NCI-H1092 (cell line): ENCODE measurements at regions not wholly inside any gene's neighbourhood (a gene's known extent, or its start where the extent isn't known, plus 50 kb on each side); places are given as distances from the start of the nearest gene placed in this dataset.

ENCODE experiments used
- DNase-seq: peaks from one replicate; lab custom pipeline; 2025; lab: John Stamatoyannopoulos, UW

GRCh38 chrX:121102101-121102500 is 54.7 kb downstream of the GLUD2 start:
- DNase-seq: no peak

- no peak for DNase-seq
Observed at GRCh38 chrX:121103381-121103780, 56.0 kb downstream of the GLUD2 start.

GRCh38 chrX:121106484-121107235 is 59.2 kb downstream of the GLUD2 start:
- DNase-seq: no peak

GRCh38 chrX:121109986-121110385 is 62.6 kb downstream of the GLUD2 start:
- DNase-seq: no peak

GRCh38 chrX:121110536-121110935 is 63.1 kb downstream of the GLUD2 start:
- no peak for DNase-seq

DNA sequence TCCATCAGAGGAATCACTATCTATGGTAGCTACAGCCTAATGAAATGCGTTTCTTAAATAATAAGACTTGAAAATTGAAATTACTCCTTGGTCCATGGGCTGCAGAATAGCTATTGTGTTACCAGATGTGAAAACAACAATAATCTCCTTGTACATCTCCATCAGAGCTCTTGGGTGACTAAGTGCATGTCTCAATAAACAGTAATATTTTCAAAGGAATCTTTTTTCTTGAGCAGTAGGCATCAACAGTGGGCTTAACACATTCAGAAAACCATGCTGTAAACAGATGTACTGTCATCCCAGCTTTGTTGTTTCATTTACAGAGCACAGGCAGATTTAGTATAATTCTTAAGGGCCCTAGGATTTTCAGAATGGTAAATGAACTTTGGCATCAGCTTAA is 67.3 kb downstream of the GLUD2 start:
- DNase-seq: no peak

DNA sequence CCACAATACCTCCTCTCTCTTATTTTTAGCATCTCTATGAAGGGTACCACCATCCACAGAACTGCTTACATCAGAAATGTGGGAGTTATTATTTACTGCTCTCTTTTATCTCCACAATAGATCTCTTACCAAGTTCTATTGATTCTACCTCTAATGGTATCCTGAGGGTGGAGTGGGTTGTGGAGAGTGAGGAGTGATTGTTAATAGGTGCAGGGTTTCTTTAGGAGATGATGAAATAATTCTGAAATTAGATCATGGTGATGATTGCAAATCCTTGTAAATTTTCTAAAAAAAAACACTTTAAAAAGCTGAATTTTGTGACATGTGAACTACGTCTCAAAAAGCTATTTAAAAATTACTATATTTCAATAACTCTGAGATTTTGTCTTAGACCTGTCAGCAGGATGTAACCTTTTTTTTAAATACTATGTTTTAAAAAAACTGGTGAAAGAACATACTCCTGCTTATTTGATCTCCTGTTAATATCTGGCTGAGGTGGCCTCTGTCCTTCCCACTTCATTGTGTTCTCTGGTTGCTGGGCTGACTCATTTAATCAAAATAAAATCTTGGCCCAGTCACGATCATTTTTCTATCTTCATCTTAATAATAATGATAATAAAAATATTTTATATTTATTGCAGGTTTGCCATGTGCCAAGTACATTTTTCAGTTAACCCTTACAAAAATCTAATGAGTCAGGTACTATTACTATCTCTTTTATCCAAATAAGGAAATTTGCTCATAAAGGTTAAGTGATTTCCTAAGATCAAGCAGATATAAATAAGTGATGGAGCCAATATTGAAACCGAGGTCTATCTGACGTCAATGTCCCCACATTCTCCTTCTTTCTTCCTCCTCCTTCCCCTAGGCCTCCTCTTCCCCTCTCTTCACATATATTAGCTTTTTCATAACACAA is 73.5 kb downstream of the GLUD2 start:
- DNase-seq: no peak

DNA sequence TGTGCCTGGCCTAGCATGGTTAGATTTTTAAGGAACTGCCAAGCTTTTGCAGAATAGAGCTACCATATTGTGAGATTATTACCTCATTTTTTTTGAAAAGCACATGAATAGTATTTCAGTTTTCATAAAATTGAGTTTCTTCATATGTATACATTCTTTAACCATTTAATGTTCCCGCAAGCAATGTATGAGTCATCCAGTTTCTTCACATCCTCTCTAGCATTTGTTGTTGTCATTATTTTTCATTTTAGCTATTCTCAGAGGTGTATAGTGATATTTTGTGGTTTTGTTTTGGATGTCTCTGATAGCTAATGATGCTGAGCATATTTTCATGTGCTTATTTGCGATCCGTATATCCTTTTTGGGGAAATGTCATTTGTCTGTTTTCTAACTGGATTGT is 74.9 kb downstream of the GLUD2 start:
- DNase-seq: no peak

DNA sequence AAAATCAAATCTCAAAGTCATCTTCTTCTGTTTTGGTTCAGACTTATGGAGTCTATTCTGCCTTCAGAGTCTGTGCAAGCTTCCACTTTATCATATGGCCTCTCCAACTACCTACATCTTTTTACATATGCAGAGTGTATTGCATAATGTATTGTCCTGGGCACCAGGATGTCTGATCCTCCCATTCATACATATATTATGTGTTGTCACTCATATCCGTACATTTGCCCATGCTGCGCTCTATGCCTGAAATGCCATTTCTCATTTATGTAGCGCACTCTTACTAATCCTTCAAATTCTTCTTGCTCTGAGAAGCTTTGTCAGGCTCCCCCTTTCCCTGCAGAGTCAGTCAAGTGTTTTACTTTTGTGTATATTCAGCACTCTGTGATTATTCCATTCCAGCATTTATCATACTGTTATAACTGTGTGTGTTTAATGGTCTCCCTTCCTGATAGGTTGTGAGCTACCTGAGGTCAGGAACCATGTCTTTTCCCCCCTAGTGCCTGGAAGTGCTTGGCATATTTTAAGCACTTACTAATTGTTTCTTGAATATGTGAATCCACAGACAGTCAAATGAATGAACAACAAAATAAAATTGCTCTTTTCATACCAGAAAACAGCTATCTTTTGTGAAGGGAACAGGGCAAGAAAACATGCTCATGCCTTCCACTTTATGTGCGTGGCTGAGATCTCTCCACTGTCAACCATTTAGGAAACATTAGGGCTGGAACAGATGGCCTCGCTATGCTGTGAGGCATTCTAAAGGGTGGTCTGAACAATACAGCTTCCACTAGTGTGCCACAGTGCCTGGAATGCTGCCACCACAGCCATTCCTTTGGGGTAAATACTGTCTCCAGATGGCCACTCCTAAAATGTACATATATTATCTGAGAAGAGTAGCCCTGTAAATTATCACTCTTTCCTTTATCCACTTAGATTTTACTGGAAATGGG is 81.8 kb downstream of the GLUD2 start:
- DNase-seq: peak; percentile 1

DNA sequence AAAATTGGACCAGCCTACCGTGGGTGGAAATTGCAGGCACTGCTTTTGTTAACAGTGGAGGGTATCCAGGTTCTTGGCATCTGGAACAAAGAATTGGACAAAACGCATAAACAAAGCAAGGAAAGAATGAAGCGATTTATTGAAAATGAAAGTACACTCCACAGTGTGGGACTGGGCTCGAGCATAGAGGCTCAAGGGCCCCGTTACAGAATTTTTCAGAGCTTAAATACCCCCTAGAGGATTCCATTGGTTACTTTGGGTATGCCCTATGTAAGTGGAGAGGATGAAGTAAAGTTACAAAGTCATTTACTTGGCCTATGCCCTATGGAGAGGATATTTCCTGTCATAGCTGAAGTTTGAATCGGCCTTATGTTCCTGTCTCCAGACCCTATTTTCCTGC is 85.3 kb downstream of the GLUD2 start:
- DNase-seq: no peak

DNA sequence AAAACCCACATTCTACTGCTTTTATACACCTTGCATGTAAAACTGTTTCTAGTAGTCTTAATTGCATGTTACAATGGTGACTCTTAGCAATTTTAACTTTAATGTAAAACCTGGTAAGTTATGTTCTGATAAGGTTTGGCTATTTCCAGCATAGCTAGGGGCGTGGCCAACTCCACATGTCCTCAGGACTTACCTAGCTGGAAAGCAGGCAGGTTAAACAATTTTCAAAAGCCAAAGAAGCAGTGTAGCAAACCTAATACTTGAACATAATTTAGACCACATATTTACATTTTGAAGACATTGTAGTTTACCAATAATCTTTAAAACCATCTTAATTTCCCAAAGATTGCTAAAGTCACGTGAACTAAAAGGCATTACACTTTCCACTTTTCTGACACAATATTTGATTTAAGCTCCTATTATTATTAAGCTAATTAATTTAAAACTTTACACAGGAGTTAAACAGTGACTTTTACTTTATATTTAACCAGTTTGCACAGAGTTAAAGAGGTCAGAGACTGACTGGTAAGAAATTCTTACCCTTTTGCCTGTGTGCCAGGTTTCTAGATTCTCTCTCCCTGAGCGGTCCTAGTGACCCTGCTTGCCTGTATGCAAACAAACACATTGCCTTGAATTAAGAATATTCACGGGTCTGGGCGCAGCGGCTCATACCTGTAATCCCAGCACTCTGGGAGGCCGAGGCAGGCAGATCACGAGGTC is 88.2 kb downstream of the GLUD2 start:
- DNase-seq: no peak

GRCh38 chrX:121146059-121146628 is 98.7 kb downstream of the GLUD2 start:
- DNase-seq: no peak

GRCh38 chrX:121150217-121150616 is 102.8 kb downstream of the GLUD2 start:
- no peak for DNase-seq

- no peak for DNase-seq
Observed at GRCh38 chrX:121151293-121151692, 103.9 kb downstream of the GLUD2 start.

GRCh38 chrX:121154858-121155404 is 107.5 kb downstream of the GLUD2 start:
- DNase-seq: no peak

DNA sequence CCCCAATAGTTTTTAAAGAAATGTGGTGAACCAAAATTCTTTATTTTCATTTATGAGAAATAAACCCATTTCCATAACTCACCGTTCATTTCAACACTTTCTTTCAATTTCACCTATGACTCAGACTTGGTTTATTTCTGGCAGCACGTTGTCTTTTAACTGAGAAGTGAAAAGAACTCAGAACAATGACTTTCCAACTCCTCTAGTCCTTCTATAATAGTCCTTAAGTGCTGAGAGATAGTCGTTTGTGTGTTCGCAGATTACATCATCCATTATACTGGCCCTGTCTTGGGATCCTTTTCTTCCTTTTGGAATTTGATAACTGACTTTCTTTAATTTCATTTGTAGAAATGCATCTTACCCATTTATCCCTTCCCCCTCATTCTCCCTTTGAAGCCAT is 113.6 kb downstream of the GLUD2 start:
- DNase-seq: no peak

GRCh38 chrX:121161501-121161933 is 114.1 kb downstream of the GLUD2 start:
- DNase-seq: no peak

GRCh38 chrX:121163443-121163842 is 116.0 kb downstream of the GLUD2 start:
- no peak for DNase-seq

GRCh38 chrX:121165930-121166359 is 118.5 kb downstream of the GLUD2 start:
- DNase-seq: no peak
